Fibroblast of lung (primary cell): ENCODE measurements at regions not wholly inside any gene's neighbourhood (a gene's known extent, or its start where the extent isn't known, plus 50 kb on each side); places are given as distances from the start of the nearest gene placed in this dataset.

ENCODE experiments used
- EZH2 ChIP-seq: IDR thresholded peaks from 2 replicates; pipeline ENCODE4 v1.5.1; 2012; ENCODE audit warnings: low read length, control low read depth, mild to moderate bottlenecking; ENCODE audit errors: missing control alignments
- TF ChIP-seq, protein P1 (sequence below), 2 donors: IDR thresholded peaks in 1 of 2; conservative IDR thresholded peaks in 1 of 2; 1 replicate in 1 of 2; 2 replicates in 1 of 2; pipeline ENCODE4 v1.5.1; 2011 to 2012; ENCODE audit warnings: low read length in 2 of 2, control low read depth in 1 of 2, inconsistent platforms in 1 of 2, low read depth in 1 of 2, mild to moderate bottlenecking in 1 of 2

DNA sequence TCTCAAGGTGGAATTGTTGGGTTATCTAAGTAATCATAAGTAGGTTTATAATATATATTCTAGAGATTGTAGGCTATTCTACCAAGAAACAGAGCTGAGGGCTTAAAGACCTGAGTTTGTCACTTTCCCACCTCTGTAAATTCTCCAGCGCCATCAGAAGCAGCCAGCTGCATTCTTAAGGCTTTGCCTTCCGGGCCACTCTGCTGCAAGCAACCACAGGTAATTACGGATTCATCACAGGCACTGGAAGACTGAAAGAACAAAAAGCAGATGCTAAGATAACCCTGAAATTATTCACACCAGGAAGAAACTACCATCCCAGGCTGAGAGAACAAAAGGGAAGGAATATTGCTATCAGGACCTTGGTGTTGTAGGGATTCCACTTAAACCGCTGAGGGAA, 137.8 kb upstream of the JCAD start:
- no peak for TF ChIP-seq EZH2
- TF ChIP-seq, protein P1, sequence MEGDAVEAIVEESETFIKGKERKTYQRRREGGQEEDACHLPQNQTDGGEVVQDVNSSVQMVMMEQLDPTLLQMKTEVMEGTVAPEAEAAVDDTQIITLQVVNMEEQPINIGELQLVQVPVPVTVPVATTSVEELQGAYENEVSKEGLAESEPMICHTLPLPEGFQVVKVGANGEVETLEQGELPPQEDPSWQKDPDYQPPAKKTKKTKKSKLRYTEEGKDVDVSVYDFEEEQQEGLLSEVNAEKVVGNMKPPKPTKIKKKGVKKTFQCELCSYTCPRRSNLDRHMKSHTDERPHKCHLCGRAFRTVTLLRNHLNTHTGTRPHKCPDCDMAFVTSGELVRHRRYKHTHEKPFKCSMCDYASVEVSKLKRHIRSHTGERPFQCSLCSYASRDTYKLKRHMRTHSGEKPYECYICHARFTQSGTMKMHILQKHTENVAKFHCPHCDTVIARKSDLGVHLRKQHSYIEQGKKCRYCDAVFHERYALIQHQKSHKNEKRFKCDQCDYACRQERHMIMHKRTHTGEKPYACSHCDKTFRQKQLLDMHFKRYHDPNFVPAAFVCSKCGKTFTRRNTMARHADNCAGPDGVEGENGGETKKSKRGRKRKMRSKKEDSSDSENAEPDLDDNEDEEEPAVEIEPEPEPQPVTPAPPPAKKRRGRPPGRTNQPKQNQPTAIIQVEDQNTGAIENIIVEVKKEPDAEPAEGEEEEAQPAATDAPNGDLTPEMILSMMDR (conservative IDR thresholded peaks at IDR 0.05 in 1 of 2, IDR thresholded peaks at IDR 0.05 in 1 of 2; ENCODE audit: low read depth in 1 of 2, low read length in 2 of 2): no peak
